ENCODE measurements at regions not wholly inside any gene's neighbourhood (a gene's known extent, or its start where the extent isn't known, plus 50 kb on each side); places are given as distances from the start of the nearest gene placed in this dataset.

DNA sequence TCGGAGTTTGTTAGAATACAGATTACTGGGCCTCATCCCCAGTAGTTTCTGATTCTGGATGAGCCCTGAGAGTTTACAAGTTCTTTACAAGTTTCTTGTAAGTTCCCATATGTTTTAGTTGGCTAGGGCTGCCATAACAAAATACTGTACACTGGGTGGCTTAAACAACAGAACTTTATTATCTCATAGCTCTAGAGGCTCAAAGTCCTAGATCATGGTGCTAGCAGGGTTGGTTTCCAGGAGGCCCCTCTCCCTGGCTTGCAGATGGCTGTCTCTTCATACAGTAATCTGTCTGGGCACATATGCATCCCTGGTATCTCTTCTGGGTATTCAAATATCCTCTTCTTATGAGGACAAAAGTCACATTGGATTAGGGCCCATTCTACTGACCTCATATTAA is 167.2 kb downstream of the KLF5 start:
- TF ChIP-seq, protein P1, sequence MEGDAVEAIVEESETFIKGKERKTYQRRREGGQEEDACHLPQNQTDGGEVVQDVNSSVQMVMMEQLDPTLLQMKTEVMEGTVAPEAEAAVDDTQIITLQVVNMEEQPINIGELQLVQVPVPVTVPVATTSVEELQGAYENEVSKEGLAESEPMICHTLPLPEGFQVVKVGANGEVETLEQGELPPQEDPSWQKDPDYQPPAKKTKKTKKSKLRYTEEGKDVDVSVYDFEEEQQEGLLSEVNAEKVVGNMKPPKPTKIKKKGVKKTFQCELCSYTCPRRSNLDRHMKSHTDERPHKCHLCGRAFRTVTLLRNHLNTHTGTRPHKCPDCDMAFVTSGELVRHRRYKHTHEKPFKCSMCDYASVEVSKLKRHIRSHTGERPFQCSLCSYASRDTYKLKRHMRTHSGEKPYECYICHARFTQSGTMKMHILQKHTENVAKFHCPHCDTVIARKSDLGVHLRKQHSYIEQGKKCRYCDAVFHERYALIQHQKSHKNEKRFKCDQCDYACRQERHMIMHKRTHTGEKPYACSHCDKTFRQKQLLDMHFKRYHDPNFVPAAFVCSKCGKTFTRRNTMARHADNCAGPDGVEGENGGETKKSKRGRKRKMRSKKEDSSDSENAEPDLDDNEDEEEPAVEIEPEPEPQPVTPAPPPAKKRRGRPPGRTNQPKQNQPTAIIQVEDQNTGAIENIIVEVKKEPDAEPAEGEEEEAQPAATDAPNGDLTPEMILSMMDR (conservative IDR thresholded peaks at IDR 0.05 in 1 of 2, IDR thresholded peaks at IDR 0.05 in 1 of 2; ENCODE audit: extremely low read depth in 1 of 2, insufficient read depth in 1 of 2, low read depth in 1 of 2, low read length in 2 of 2), result no peak
- TF ChIP-seq EZH2 (IDR thresholded peaks at IDR 0.05; ENCODE audit: borderline replicate concordance, low read length), result no peak

Measured in mammary epithelial cell (primary cell).